DMS153 treated with DMSO at 0.1 percent for 48 hours (cell line): ENCODE measurements at regions not wholly inside any gene's neighbourhood (a gene's known extent, or its start where the extent isn't known, plus 50 kb on each side); places are given as distances from the start of the nearest gene placed in this dataset.
"Not testable (repeated sequence)": the region's sequence is repeated elsewhere in the genome, so short reads cannot be mapped to it uniquely, and the experiment has no call there.

Source experiments
- DNase-seq: peaks from one replicate; lab custom pipeline; 2025; ENCODE audit not compliant: unreplicated experiment; lab: John Stamatoyannopoulos, UW

DNA sequence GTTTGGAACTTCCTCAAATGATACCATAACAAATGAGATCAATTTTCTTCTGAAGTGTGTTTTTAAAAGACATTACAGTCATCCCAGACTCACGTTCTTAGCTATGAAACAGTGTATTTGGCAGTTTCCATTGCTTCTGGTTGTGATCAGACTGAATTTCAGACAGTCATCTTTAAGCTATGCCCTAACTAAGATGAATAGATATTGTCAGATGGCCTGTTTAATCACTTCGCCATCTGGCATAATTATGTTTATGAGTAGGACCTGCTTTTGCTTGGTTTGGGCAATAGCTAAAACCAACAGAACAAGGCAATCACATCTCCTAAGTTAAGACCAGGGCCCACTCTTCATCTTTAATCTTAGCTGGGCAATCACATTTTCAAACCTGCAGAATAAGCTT, 313.1 kb downstream of the SV2B start:
- no peak for DNase-seq

- no peak for DNase-seq
These were observed 314.1 kb downstream of the SV2B start for GRCh38 chr15:91414124-91414523.

- DNase-seq, result not testable (repeated sequence)
These were observed 315.2 kb downstream of the SV2B start for GRCh38 chr15:91415258-91415657.

DNA sequence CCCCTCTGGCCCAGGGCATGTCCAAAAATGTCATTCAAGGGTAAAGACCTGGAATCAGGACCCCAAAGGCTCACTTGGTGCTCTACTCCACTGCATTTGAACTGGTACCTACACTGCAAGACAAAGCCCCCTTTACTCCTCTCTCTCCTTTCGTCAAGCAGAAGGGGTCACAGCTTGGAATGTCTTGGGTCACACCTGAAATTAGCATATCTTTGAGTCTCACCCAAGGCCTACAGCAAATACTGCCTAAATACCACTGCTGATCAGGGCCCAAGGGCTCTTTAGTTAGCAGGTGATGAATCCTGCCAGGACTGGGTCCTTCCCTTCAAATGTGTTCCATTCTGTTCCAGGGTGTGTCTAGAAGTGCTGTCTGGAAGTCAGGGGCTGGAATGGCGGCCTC, 320.6 kb downstream of the SV2B start:
- no peak for DNase-seq

DNA sequence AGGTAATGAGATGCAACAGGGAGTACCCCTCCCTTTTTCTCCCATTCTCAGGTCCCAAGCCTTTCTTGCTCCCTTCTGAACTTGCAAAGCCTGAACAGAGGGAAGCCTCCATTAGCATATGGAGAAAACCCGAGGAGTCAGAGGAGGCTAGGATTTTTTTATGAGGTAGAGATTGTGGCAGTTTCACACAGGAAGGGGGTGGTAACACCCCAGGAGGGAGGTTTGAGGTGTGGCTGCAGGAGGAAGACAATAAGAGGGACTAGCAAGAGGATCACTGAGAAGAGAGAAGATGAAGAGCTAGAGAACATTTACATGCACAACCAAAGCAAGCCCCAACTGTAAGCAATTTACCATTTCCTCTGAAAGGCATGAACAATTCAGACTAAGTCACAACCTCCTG, 322.7 kb downstream of the SV2B start:
- DNase-seq, result no peak

DNA sequence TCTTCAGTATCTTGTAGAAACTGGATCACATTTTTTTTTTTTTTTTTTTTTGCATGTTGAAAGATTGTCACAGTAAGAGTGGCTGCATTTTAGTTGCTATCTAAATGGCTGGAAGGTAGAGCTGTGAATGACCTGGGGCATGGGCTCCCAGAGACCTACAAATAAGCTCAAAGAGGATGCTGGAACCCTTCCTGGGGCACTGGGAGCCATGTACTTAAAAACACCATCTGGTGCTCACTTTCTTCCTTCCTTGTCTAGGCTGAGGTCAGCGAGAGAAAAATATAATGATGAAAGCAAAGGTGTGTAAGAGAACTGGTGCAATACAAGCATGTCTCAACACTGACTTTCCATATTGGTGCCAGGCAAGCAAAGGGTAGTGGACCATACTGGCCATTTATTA, 323.9 kb downstream of the SV2B start:
- no peak for DNase-seq

- no peak for DNase-seq
These were observed 326.4 kb downstream of the SV2B start for GRCh38 chr15:91426412-91426811.

GRCh38 chr15:91429973-91430372, 329.9 kb downstream of the SV2B start:
- DNase-seq, result no peak

GRCh38 chr15:91431041-91431715, 331.1 kb downstream of the SV2B start:
- DNase-seq, result no peak

- no peak for DNase-seq
These were observed 335.1 kb downstream of the SV2B start for GRCh38 chr15:91435113-91435512.

GRCh38 chr15:91444656-91445055, 344.6 kb downstream of the SV2B start:
- no peak for DNase-seq

GRCh38 chr15:91445695-91446228, 345.7 kb downstream of the SV2B start:
- DNase-seq, result no peak

- no peak for DNase-seq
These were observed 348.1 kb downstream of the SV2B start for GRCh38 chr15:91447991-91448644.

DNA sequence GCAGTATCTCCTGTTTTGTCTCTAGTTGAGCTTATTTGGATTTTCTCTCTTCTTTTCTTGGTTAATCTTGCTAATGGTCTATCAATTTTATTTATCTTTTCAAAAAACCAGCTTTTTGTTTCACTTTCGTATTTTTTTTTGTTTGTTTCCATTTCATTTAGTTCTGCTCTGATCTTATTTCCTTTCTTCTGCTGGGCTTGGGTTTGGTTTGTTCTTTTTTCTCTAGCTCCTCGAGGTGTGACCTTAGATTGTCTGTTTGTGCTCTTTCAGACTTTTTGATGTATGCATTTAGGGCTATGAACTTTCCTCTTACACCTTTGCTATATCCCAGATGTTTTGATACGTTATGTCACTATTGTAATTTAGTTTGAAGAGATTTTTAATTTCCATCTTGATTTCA, 353.3 kb downstream of the SV2B start:
- not testable (repeated sequence) for DNase-seq

- no peak for DNase-seq
These were observed 356.2 kb downstream of the SV2B start for GRCh38 chr15:91456251-91456718.

DNA sequence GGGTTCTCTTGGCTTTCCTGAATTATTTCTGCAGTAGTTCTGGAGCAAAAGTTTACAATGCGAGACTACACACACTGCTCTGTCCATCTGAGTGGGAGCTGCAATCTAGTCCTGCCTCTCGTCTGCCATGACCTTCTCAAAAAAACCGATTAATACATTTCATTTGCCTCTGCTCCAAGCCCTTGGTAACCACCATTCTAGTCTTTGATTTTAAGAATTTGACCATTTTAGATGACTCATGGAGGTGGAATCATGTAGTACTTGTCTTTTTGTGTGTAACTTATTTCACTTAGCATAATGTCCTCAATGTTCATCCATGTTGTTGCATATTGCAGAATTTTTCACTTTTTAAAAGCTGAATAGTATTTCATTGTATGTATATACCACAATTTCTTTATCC, 356.9 kb downstream of the SV2B start:
- no peak for DNase-seq

GRCh38 chr15:91461377-91461776, 361.3 kb downstream of the SV2B start:
- no peak for DNase-seq

DNA sequence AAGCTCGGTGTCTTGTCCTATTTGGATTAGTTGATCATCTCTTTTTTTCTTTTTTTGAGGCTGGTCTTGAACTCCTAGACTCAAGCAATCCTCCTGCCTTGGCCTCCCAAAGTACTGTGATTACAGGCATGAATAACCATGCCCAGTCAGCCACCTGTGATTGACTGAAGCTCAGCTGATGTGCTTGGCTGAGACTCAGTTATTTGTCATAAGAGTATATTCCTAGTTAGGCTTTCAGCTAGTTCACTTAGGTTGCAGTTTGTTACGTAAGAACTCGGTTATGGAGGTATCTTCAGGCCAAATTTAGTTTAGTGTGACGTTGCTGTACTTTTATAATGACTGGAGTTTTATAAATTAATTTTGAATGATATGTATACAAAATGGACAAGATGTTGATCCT, 365.0 kb downstream of the SV2B start:
- DNase-seq, result no peak

DNA sequence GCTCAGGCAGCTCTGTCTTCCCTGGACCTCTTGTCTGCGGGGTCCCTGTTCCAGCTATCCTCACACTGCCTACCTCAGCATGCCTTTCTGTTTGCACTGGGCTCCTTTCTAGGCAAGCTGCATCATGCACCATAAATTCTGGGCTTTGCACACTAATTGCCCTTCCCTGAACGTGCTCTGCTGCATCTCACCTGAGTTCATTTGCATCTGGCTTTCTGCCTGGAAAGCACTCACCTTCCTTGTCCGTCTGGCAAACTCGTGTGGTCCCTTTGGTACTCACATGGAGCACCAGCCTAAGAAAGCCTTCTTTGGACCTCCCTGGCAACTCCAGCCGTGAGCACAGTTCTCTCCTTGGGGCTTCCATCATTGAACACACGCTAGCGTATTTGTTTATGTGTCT, 365.6 kb downstream of the SV2B start:
- DNase-seq, result peak; percentile 55

GRCh38 chr15:91468871-91469580, 369.0 kb downstream of the SV2B start:
- DNase-seq, result no peak

GRCh38 chr15:91469632-91470567, 369.8 kb downstream of the SV2B start:
- DNase-seq, result no peak
